MV-4-11 (cell line): ENCODE measurements at regions not wholly inside any gene's neighbourhood (a gene's known extent, or its start where the extent isn't known, plus 50 kb on each side); places are given as distances from the start of the nearest gene placed in this dataset.

Source experiments
- DNase-seq: peaks from one replicate; lab custom pipeline; 2025; lab: John Stamatoyannopoulos, UW

GRCh38 chr7:45984386-45985295, 63.6 kb upstream of the IGFBP3 start:
- DNase-seq: no peak

GRCh38 chr7:45983720-45984255, 62.7 kb upstream of the IGFBP3 start:
- DNase-seq: no peak

GRCh38 chr7:45982907-45983719, 62.0 kb upstream of the IGFBP3 start:
- DNase-seq: no peak

- DNase-seq: no peak
These were observed 61.1 kb upstream of the IGFBP3 start for GRCh38 chr7:45982132-45982531.

- DNase-seq: no peak
These were observed 59.9 kb upstream of the IGFBP3 start for GRCh38 chr7:45980973-45981372.

- no peak for DNase-seq
These were observed 59.3 kb upstream of the IGFBP3 start for GRCh38 chr7:45980181-45980905.

- no peak for DNase-seq
These were observed 58.5 kb upstream of the IGFBP3 start for GRCh38 chr7:45979275-45980180.

- DNase-seq: no peak
These were observed 57.7 kb upstream of the IGFBP3 start for GRCh38 chr7:45978731-45979211.

GRCh38 chr7:45978010-45978681, 57.1 kb upstream of the IGFBP3 start:
- peak; percentile 70 for DNase-seq

- no peak for DNase-seq
These were observed 56.2 kb upstream of the IGFBP3 start for GRCh38 chr7:45977256-45977780.

- DNase-seq: no peak
These were observed 55.4 kb upstream of the IGFBP3 start for GRCh38 chr7:45976485-45976856.

GRCh38 chr7:45975847-45976484, 54.9 kb upstream of the IGFBP3 start:
- DNase-seq: no peak

GRCh38 chr7:45975367-45975766, 54.3 kb upstream of the IGFBP3 start:
- DNase-seq: no peak

GRCh38 chr7:45974540-45975360, 53.7 kb upstream of the IGFBP3 start:
- no peak for DNase-seq

GRCh38 chr7:45973725-45974532, 52.9 kb upstream of the IGFBP3 start:
- DNase-seq: no peak

- DNase-seq: no peak
These were observed 51.7 kb upstream of the IGFBP3 start for GRCh38 chr7:45972629-45973312.

- DNase-seq: no peak
These were observed 50.6 kb upstream of the IGFBP3 start for GRCh38 chr7:45971661-45972175.
